Right hindlimb (tissue), 1 donor: ENCODE measurements at regions not wholly inside any gene's neighbourhood (a gene's known extent, or its start where the extent isn't known, plus 50 kb on each side); places are given as distances from the start of the nearest gene placed in this dataset.
"Not testable (repeated sequence)": the region's sequence is repeated elsewhere in the genome, so short reads cannot be mapped to it uniquely, and the experiment has no call there.

ENCODE experiments used
- DNase-seq: peaks from one replicate; pipeline ENCODE4 v3.0.0-alpha.2; 2018

DNA sequence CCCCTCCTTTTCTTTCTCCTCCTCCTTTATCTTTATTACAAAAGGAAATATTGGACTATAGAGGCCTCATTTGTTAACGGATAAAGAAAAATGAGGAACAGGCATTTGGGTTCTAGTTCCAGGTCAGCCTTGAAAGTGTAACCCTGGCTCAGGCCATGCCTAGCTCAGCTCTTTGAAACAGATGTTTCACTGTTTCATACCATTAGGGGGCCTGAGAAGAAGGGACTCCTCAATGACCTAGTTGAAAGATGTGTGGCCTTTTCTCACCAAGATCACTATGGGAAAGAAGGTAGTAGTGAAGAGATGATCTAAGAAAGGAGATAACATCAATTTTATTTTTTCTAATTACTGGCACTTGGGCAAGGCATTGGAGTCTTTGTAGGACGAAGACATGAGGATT is 952.7 kb downstream of the SLC4A3 start:
- DNase-seq, result no peak

DNA sequence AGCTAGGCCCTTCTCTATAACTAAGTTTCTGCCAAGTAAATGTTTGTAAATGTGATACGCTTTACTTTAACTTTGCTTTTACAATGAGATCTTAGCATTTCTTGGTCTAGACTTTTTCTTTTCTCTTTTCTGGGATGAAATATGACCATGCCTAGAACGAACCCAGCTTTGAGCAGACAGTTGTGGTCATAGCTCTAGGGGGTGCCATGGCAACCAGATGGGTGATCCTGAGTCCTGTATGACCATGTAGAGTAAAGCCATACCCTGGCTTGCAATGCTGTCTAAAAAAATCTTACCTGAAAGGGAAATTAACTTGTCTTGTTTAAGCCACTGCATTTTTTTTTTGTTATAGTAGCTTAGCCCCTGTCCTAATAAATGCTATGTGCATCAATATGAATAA is 956.3 kb downstream of the SLC4A3 start:
- DNase-seq, result no peak

DNA sequence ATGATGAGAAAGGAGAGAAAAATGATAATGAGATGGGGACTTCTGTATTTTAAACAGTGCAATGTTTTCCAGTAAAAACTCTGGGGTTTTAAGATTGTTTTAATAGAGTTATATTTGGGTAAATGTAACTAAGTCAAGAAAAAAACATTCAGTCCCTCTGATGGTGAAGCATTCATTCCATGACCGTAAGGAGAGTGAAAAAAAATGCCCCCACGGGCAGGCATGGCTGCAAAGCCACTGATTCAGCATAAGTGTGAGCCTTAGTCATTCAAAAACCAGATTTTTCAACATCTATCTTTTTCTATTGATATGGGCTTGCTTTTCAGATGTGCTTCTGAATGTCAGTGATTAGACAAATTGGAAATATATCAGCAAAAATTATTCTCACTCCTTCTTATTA is 957.8 kb downstream of the SLC4A3 start:
- DNase-seq, result no peak

DNA sequence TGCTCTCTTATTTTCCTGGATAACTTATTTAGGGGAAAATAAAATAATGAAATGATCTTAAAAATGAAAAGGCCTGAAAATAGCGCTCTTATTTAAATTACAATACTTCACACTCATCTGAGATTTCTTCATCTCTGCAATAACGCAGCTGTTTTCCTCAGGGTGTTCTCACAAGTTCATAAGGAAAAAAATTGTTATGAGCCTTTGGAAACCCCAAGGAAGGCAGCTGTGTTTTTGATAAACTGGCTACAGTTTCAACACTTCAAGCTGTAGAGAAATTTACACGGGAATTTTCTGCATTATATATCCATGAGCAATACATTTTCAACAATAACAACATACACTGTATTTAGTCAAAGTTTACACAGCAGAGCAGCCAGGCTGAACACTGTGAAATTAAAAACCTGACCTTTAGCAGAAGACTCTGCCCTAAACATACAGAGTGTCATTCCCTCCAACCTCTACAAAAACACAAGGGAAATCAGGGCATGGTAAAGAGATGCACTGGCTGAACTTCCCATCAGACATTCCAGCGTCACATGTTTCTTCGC is 959.6 kb downstream of the SLC4A3 start:
- DNase-seq, result peak; percentile 32

DNA sequence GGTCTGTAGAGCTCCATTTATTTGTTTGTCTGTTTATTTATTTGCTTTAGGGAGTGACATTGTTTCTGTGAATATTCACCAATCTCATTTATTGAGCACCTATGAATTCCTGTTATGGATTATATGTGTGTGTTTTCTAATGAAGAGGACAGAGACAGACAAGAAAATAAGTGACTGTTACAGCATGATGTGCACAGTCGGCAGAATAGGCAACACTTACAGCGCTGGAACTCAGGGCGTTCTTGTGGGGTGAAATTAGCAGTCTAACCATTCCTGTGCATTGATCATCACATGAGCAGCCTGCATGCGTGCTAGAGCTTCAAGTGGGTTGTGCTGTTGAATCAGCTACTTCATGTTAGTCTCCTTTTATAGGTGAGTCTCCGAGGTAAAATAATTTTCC is 960.7 kb downstream of the SLC4A3 start:
- no peak for DNase-seq

DNA sequence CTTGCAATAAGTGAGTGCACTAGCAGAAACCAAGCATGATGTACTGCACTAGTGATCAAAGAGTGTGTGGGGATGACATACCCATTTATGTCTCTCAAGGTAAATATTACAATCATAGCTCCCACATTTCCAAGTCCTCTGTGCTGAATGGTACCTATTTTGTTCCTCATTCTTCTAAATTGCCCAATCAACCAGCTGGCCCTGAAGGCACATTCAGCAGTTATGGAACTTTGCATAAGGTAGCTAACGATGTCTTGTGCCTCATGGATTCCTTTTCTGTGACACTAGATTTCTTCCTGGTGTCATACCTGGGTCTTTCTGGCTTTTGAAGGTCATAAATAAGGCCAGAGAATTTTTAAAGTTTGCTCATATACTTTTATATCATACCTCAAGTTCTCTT is 963.0 kb downstream of the SLC4A3 start:
- no peak for DNase-seq

DNA sequence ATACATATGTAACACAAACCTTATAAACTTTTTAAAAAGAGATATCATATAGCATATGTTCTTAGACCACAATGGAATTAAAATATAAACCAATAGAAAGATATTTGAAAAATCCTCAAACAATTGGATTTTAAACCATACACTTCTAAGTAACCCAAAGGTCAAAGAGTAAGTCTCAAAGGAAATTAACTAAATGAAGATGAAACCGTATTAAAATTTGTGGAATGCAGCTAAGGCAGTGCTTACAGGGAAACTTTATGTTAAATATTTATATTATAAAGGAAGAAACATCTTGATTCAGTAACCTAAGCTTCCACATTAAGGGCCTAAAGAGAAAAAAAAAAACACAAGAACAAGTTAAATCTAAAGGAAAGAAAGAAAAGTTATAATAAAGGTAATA is 966.1 kb downstream of the SLC4A3 start:
- DNase-seq, result no peak

DNA sequence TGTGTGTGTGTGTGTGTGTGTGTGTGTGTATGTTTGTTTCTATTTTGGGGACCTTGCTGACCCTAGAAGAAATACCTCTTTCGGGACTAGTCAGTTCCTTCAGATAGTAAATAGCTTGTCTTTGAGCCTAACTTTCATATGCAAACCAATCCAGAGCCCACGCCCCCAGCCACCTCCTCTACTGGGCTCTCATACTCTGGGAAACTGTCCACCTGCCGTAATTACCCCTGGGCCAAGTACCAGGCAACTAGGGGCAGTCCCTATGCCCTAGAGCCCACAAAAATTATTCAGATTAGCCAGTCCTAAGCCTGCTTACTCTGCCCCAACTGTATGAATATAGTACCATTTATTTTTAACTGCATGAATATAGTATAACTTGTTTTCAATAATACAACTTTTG is 970.4 kb downstream of the EPHA4 start:
- DNase-seq, result no peak

DNA sequence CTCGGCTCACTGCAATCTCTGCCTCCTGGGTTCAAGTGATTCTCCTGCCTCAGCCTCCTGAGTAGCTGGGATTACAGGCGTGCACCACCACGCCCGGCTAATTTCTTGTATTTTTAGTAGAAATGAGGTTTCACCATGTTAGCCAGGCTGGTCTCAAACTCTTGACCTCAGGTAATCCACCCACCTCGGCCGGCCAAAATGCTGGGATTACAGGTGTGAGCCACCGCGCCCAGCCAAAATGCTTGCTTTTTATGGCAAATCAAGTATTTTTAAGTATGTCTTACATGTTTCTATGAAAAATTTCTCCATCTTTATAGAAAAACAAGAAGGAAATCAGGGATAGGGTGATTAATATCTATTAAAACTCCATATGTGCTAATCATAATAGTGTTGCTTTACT is 959.1 kb downstream of the EPHA4 start:
- DNase-seq, result not testable (repeated sequence)

DNA sequence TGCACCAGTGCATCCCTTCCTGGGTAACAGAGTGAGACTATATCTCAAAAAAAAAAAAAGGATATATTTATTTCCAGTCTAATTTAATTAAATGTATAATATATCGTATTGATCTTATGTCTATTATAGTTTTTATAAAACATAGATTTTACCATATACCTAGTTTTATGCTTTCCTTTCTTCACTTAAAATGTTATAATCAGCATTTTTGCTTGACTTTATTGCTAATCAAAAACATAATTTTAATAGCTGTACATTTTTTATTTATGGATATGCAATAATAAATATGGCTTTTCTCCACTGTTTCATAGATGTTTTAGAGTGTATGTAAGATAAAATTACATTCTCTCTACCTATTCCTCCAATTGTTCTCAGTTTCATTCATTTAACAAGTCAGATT is 958.0 kb downstream of the EPHA4 start:
- no peak for DNase-seq

DNA sequence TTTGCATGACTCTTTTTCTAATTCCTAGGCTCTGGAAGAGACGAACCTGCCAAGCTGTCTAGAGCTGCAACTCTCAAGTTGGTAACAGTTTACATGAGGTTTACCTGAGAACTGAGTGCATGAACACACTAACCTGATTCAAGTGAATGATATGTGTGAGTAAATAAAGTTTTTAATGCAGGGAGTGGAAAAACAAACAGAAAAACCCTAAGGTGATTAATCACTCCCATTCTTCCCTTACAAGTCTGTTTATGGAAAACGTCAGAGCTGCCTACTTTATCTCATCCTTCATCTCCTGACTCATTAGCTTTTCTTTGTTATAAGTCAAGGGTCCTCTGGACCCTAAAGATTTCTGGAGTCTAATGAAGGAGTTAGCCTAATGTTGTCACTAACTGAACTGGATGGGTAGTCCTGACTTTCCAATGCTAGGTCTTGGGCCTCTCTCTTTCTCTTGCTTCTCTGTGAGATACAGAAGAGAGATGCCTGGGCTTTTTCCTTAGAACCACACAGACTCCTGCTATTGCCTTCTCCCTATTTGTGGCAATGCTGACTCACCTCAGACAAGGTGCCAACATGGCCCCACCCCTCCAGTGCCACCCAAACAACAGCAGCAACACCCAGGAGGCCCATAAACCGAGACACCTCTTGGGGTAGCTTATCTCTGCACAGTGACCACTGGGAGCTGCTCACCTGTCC is 952.4 kb downstream of the EPHA4 start:
- DNase-seq, result no peak

DNA sequence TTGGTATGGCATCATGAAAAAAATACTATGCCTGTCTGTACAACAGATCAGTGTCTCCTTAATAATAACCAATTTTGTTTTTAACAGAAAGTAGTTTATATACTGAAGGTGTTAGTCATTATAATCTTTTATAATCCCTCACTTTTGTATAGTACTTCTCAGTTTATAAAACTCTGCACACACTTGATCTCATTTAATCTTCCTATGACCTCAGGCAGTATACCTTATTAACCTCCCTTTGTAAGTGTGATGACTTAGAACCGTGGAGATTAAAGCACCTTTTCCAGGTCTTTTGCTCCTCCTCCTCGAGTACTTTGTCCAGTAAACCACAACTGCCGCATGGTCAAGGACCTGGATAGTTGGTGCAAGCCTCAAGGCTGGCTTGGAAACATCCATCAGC is 945.5 kb downstream of the EPHA4 start:
- DNase-seq, result no peak

DNA sequence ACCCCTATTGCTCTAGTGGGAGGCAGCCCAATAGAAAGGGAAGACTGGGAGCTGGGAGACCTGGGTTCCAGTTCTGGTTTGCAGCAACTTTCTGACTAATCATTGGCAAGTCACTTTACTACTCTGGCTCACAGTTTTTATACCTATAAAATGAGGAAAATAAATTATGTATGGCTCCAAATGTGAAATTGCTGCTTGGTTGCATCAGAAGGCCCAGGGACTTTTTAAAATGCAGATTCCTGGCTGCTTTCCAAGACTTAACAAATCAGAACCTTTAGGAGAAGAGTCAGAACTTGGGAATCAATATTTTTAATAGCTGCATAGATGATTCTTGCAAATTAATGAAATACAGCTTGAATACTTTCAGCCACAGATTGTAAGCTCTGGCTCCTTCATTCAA is 943.9 kb downstream of the EPHA4 start:
- DNase-seq, result no peak

DNA sequence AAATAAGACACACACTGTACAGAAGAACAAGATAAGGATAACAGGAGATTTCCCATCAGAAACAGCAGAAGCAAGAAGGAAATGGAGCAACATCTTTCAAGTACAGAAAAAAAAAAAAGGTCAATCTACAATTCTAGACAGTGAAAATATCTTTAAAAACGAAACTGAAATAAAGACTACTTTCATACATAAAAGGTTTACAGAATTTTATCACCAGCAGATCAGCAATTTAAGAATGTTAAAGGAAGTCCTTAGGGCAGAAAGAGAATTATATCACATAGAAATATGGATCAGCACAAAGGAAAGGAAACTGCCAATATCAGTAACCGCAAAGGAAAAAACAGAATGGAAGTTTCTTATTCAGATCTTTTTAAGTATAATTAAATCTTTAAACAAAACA is 931.0 kb downstream of the EPHA4 start:
- DNase-seq, result no peak

DNA sequence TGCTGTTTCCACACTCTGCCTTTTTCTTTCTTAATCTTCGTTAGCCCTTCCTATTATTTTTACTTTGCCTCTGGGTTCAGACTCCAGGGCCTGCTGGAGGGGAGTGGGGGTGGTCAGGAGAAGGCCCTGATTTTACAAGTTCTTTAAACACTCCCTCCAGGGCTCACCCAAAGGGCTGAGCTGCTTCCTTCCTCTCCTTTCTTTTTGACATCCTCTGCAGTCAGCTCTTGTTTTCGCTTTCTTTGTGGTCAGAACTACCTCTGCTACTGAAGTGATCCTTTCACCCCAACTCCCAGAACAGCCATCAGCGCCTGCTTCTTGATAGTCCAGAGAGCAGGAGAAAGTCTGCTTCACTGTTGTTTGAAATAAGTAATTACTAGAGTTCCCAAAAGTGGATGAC is 925.7 kb downstream of the EPHA4 start:
- no peak for DNase-seq

DNA sequence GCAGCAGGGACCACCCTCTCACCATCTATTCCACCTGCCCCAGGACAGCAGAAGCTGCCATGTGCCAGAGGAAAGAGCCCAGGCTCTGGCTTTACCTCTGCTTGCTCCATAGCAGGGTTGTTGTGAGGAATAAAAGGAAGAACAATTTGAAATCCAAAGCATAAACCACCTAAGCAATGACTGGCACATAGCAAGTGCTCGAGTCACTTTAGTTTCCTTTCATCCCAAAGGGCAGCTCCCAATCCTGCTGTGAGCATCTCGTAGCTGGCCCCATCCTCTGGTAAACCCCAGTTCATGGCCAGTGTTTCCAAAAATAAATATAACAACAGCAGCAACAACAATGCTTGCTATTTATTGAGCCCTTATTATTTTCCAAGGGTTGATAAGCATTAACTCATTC is 923.5 kb downstream of the EPHA4 start:
- DNase-seq, result no peak

DNA sequence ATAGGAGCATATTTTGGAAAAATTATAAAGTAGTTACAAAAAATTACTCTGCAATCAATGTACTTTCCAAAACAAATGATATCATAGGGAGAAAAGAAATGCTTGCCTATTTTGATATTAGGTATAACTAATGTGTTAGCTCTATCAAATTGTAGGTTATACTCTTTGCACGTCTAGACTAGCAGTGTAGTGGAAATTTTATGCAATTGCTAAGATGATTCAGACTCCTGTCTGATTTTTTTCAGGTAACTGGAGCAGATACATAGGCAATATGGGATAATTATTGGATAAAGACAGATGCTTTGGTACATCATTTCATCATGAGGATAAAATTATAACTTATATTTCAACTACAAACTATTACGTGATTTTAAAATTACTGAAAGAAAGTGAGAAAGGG is 918.3 kb downstream of the EPHA4 start:
- no peak for DNase-seq

DNA sequence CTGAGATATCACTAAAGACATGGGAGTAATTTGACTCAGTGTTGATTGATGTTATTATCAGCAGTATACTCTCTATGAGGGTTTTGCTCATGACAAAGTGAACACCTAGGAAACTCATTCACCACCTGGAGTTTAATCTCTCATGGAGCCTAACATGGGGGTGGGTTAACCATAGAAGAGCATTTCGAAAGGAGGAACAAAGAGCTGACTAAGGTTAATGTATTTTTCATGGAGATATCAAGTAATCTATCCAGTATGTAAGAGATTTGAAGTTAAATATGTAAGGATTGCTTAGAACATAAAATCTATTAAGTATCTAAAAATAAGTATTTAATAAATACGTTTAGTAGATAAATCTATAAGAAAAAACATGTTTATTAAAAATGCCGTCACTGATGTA is 917.8 kb downstream of the EPHA4 start:
- DNase-seq, result no peak

DNA sequence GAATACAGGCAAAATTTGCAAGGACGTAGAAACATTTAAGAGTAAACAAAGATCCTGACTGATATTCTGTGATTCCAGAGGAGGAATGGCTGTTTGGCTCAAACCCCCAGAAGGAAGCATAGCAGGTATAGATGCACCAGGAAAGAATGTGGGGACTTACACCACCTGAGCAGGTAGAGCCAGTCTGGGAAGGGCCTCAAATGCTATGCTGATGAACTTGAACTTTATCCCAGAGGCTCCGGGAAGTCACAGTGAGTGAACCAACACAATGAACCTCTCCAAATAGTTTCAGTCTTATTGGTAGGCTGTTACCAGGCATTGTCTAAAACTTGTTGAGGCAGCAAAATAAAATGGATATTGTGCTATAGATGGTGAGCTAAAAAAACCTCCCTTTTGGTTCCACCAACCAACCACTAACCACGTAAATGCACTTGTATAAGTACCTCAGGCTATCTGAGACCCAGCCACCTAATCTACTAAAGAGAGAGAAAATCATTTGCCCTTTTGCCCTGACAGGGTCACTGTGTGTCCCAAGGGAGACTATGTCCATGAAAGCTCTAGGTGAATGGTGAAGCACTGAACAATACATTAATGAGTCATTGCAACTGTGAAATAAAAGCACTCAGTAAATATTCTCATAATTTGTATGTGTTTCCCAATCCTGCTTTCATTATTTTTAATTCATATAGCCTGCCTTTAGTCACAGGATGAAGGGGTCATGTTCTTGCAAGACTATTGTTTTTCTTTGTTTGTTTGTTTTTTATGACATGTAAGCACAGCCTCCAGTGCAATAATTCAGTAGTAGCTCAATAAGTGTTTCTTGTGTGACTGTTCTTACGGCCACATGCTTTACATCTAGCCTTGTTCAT is 911.6 kb downstream of the EPHA4 start:
- DNase-seq, result no peak

DNA sequence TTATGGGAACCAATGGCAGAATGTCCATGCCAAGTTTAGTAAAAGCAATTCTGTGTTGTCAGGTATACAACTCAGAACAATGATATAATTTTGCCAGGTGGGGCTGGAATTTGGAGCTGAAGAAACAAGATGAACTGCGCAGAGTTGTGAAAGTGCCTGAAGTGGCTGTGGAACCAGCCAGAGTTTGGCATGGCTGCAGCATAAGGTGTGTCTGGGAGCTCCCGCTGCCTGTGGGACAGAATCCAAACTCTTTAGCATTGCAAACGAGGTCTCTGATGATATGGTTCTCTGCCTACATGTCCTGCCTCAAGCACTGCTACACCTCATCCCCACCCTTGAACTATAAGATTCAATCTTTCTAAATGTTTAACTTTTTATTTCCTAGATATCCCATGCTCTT is 909.7 kb downstream of the EPHA4 start:
- no peak for DNase-seq

DNA sequence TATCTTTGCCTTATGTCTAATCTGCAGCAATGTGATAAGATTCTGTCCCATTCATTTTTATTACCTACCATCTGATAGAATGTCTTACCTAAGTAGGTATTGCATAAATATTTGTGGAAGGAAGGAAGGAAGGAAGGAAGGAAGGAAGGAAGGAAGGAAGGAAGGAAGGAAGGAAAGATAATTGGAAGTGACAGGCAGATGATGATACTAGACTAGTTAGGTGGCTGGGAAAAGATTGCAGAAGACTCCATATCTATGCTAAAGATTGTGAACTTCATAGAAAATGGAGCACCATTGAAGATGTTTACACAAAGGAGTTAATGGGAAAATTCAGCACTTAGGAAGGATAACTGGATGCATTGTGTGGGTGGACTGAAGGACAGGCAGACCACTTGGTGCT is 909.0 kb downstream of the EPHA4 start:
- no peak for DNase-seq

DNA sequence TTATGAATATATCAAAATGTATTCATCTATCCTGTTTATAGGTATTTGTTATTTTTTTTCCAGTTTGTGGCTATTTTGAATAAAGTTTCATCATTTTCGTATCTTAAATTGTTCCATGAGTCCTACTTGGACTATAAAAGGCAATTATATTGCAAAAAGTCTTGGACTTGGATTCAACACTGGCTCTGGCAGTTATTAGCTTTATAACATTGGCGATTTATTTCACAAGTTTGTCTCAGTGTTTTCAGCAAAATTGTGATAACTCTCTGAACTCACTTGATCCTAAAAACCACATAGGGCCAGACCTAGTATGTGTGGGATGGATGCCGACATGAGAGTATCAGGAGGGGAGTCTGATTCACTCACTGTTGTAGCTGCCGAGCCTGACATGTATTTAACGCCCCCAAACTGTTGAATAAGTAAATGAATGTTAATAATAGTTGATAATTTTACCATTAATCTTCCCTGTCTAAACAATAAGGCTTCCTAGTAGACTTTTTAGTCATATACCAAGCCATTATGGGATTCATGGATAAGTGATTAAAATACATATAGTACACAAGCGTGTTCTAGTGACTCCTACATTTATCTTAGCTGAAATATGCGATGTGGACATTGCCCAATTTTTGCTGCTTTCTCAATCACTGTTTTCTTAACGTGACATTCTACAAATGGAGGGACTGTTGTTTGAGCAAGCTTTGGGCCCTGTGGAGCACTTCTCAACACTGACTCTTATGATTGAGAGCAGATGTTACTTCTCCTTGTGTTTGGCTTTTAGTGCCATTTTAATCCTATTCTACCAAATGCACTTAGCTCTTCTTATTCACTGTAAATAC is 907.6 kb downstream of the EPHA4 start:
- no peak for DNase-seq

DNA sequence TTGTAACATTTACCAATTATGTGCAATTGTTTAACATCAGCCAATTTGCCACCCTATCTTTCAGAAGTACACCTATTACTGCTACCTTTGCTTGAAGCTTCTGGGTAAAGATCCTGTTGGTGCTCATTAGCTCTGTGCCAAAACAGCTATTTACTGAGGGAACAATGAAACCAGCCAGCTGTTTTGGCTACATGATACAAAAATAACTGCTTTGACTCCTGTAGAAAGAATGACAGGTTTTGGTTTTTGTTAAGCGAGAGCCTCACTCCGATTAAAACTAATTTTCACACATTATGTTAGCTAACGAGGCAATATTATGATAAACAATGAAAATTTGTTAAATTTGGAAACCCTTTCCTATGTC is 907.0 kb downstream of the EPHA4 start:
- no peak for DNase-seq

DNA sequence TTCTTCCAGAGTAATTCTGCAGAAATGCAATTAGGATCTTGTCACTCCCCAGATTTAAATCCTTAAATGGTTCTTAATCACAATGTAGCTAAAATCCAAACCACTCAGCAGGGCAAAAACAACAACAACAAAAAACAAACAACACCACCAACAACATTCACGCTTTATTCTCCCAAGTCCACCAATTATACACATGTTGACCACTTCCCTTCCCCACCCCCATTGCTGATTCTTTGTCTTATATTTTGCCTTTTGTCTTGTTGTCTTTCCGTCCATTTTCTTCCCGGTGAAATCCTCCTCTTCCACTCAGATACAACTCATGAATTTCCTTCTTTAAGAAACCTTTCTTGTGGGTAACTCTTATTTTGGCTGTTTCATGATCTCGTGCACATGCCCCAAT is 902.8 kb downstream of the EPHA4 start:
- DNase-seq, result no peak
